Heart right ventricle (tissue), 16 donors: ENCODE measurements at regions not wholly inside any gene's neighbourhood (a gene's known extent, or its start where the extent isn't known, plus 50 kb on each side); places are given as distances from the start of the nearest gene placed in this dataset.
A peak's percentile ranks its signal among the peaks of the same experiment; 100 is the strongest.
"Not testable (repeated sequence)": the region's sequence is repeated elsewhere in the genome, so short reads cannot be mapped to it uniquely, and the experiment has no call there.

Experiments
- ATAC-seq, 8 donors: fragments of 200-7000 bp; cut with Tn5 transposase; one replicate each; pipeline ENCODE4 v1.9.1; 2020; ENCODE audit warnings: mild to moderate bottlenecking in 8 of 8, moderate library complexity in 8 of 8, moderate number of reproducible peaks in 1 of 8
- DNase-seq, 2 donors: peaks; one replicate each; pipeline ENCODE4 v3.0.0-alpha.2; 2020
- H3K27ac ChIP-seq, 10 donors: fragments of 200-600 bp; sonication (generic) in 2 of 10; one replicate each; pipeline versions ENCODE4 v1.5.0 to v1.8.0; 2020 to 2022; ENCODE audit warnings: mild to moderate bottlenecking in 3 of 10
- H3K27me3 ChIP-seq, 7 donors: fragments of 200-600 bp; one replicate each; pipeline ENCODE4 v1.8.0; 2021 to 2022; ENCODE audit warnings: mild to moderate bottlenecking in 2 of 7
- H3K36me3 ChIP-seq, 9 donors: fragments of 200-600 bp; sonication (generic) in 1 of 9; one replicate each; pipeline versions ENCODE4 v1.5.0 to v1.8.0; 2020 to 2022; ENCODE audit warnings: mild to moderate bottlenecking in 2 of 9
- H3K4me1 ChIP-seq, 9 donors: fragments of 200-600 bp; sonication (generic) in 1 of 9; one replicate each; pipeline versions ENCODE4 v1.5.0 to v1.8.0; 2020 to 2022; ENCODE audit warnings: mild to moderate bottlenecking in 4 of 9
- H3K4me3 ChIP-seq, 10 donors: fragments of 200-600 bp; sonication (generic) in 2 of 10; one replicate each; pipeline versions ENCODE4 v1.5.0 to v1.8.0; 2020 to 2022; ENCODE audit warnings: mild to moderate bottlenecking in 7 of 10, moderate library complexity in 2 of 10
- H3K9me3 ChIP-seq, 11 donors: fragments of 200-600 bp in 10 of 11; sonication (generic) in 2 of 11; one replicate each; pipeline versions ENCODE4 v1.5.0 to v1.8.0; 2013 to 2022; ENCODE audit warnings: mild to moderate bottlenecking in 2 of 11, control low read depth in 1 of 11, moderate library complexity in 1 of 11
- WGBS, 2 donors: extraction: QIAGEN DNeasy Blood & Tissue Kit; methylation state at CpG; one replicate each; pipeline ENCODE4 v1.1.7; 2013; ENCODE audit warnings: inconsistent platforms in 1 of 2; 5-methylcytosine and 5-hydroxymethylcytosine counted together
- intact Hi-C, 10 donors: fragments of 100-400 bp; cut with DNase I; formaldehyde crosslinking; loops; one replicate each; pipeline versions ENCODE4 v1.11.1 to v1.14.2; 2022
- TF ChIP-seq, protein P1 (sequence below), 9 donors: fragments of 200-600 bp; sonication (generic) in 2 of 9; IDR thresholded peaks; one replicate each; pipeline versions ENCODE4 v1.5.0 to v1.8.0; 2021 to 2022; ENCODE audit warnings: antibody characterized with exemption in 9 of 9, mild to moderate bottlenecking in 5 of 9, moderate library complexity in 1 of 9
- donor health status: Arrhythmogenic right ventricular cardiomyopathy.
- donor health status: ischemic (EF 13 %, LVEDD 7.1; RV severe dilation, severe dysfunction).
- donor health status: healthy with polysubstance abuse.
- donor health status: DM: no; HTN: yes; CAD: no.
- donor health status: DM: no; HTN: no; CAD: no.
- donor health status: ischemic (EF 25% LVEDD 6.9; RV normal size, moderate dysfunction).
- donor health status: ischemic (EF 25% LVEDD 5.7; RV mildly dilated, moderate dysfunction).
- donor health status: healthy.
- donor health status: DM: yes; HTN: yes; CAD: no.
- donor health status: Ischemic cardiomyopathy.
- donor health status: ischemic (EF 35%, LVEDD 5.7; RV mildly dilated, moderate dysfunction).
- donor health status: nonischemic (EF 11% LVEDD 7.7; RV severe dilation, severe dysfunction).
- donor health status: DM: yes; HTN: yes; CAD: no.
- donor health status: PGD.
- donor health status: ischemic (EF 29% LVEDD 5.4; RV normal size, mild dysfunction).
- donor health status: nonischemic (EF 23%, LVEDD 6.1; RV moderate dilation, normal function).

DNA sequence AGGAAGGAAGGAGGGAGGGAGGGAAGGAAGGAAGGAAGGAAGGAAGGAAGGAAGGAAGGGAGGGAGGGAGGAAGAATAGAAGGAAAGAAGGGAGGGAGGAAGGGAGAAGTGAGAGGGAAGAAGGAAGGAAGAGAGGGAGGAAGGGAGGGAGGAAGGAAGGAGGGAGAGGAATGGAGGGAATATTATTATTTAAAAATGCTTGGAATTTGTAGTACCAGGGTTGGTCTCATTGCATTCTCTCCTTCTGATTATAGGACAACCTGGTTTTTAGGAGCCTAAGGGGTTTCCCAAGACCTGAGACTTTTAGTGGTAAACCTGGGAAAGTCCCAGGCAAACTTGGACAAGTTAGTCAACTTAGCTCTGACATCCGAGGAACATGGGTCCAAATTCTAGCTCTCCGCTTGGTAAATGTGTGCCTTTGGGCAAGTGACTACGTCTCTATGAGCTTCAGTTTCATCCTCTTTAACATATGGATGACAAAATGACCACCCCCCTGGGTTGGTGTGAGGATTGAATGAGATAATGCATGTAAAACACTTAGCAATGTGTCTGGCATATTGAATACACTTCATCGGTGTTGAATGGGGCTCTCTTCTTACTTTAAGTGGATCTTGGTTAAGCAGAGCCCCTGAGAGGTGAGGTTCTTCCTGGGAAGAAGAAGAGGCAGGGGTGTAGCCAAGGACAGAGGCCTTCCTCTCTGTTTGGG lies 690.7 kb upstream of the TBX3 start:
- ATAC-seq = no peak
- intact Hi-C loops = no loop called here
- WGBS, 2 donors = 78 to 84% methylated on average over 4 of the region's 4 CpGs

DNA sequence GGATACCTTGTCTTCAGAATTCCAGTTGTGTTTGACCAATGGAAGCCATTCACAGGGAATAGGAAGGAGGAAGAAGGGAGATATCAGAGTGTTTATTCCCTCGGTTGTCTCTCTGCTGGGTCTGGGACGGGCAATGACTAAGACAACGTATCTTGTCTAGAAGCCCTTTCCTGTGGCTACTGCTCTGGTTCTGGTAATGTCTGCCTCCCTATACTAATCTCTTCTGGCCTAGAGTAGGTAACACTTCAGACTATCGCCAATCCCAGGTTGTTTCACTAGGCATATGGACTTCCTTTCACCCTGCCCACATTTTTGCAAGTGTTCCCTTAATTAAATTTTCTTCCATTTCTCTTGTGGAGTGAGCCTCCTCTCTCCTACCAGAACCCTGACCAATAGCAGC lies 687.7 kb upstream of the TBX3 start:
- H3K27me3 ChIP-seq = no peaks in the 10 kb centered on the region
- no peaks in the 10 kb centered on the region for H3K9me3 ChIP-seq
- WGBS, 2 donors = 86 to 93% methylated on average over 4 of the region's 4 CpGs
- TF ChIP-seq, protein P1, sequence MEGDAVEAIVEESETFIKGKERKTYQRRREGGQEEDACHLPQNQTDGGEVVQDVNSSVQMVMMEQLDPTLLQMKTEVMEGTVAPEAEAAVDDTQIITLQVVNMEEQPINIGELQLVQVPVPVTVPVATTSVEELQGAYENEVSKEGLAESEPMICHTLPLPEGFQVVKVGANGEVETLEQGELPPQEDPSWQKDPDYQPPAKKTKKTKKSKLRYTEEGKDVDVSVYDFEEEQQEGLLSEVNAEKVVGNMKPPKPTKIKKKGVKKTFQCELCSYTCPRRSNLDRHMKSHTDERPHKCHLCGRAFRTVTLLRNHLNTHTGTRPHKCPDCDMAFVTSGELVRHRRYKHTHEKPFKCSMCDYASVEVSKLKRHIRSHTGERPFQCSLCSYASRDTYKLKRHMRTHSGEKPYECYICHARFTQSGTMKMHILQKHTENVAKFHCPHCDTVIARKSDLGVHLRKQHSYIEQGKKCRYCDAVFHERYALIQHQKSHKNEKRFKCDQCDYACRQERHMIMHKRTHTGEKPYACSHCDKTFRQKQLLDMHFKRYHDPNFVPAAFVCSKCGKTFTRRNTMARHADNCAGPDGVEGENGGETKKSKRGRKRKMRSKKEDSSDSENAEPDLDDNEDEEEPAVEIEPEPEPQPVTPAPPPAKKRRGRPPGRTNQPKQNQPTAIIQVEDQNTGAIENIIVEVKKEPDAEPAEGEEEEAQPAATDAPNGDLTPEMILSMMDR (IDR thresholded peaks at IDR 0.05) = no peak
- H3K27ac ChIP-seq = no peak overlapping the region
- no peak for DNase-seq
- intact Hi-C loops = no loop called here
- H3K4me1 ChIP-seq = peaks cover 0 to 12% (median 0%) of the 10 kb centered on the region in 9 donors
- H3K36me3 ChIP-seq = no peaks in the 10 kb centered on the region
- H3K4me3 ChIP-seq = no peak overlapping the region
- no peak for ATAC-seq

More for the DNA sequence above, 690.7 kb upstream of the TBX3 start:
- TF ChIP-seq, protein P1 (IDR thresholded peaks at IDR 0.05) = no peak
- peak overlapping the region in 1 of 10 donors; percentile 51 for H3K27ac ChIP-seq
- no peak for DNase-seq
- no peaks in the 10 kb centered on the region for H3K9me3 ChIP-seq
- peaks cover 0 to 12% (median 0%) of the 10 kb centered on the region in 9 donors for H3K4me1 ChIP-seq
- H3K4me3 ChIP-seq = no peak overlapping the region
- H3K27me3 ChIP-seq = peaks cover 0 to 16% (median 7%) of the 10 kb centered on the region in 7 donors
- no peaks in the 10 kb centered on the region for H3K36me3 ChIP-seq

DNA sequence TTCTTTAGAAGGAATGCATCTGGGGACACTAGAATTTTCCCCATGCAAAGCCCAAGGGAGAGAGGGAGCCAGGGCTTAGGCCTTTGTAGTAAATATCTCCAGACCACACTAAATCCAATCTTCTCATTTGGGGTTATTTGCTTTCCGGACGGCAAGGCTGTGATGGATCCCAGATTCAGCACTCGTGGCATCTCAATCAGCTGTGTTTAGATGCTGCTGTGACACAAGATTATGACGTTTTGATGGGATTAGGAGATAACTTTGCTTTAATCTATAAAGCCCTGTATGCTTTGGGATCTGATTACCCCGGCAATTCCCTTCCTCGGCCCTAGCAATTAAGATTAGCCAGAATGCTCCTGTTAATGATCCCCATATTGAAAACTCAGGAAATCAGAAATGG lies 686.7 kb upstream of the TBX3 start:
- Histone ChIP-seq H3K27me3 (no peaks in the 10 kb centered on the region), H3K27ac (no peak overlapping the region), H3K9me3 (no peaks in the 10 kb centered on the region), H3K4me1 (peaks cover 0 to 8% (median 0%) of the 10 kb centered on the region in 9 donors), H3K36me3 (no peaks in the 10 kb centered on the region), H3K4me3 (no peak overlapping the region)
- no peak for DNase-seq
- intact Hi-C loops = no loop called here
- TF ChIP-seq, protein P1 (IDR thresholded peaks at IDR 0.05) = no peak
- ATAC-seq = no peak
- WGBS, 2 donors = 48 to 63% methylated on average over 6 of the region's 6 CpGs

DNA sequence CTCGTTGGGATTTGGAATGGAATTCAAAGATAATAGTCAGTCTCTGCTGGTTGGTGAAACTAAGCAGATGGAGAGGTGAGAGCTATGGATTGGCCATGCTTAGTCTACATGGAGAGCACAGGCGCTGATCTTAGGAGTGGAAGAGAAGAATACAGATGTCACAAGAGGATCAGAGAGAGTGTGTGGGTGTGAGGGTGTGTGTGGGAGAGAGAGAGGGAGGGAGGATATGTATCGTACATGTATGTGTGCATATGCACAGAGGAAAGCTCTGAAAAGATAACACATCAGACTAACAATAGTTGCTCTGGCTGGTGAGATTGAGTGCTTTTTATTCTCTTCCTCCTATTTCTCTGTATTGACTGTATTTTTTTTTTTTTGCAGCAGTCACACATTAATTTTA lies 686.2 kb upstream of the TBX3 start:
- DNase-seq (no peak), ATAC-seq (no peak)
- no peaks in the 10 kb centered on the region for H3K27me3 ChIP-seq
- no peaks in the 10 kb centered on the region for H3K36me3 ChIP-seq
- TF ChIP-seq, protein P1 (IDR thresholded peaks at IDR 0.05) = no peak
- intact Hi-C loops = no loop called here
- H3K9me3 ChIP-seq = no peaks in the 10 kb centered on the region
- no peak overlapping the region for H3K4me3 ChIP-seq
- WGBS, 2 donors = 65 to 73% methylated on average over 3 of the region's 3 CpGs
- H3K27ac ChIP-seq = no peak overlapping the region
- H3K4me1 ChIP-seq = peaks cover 0 to 4% (median 0%) of the 10 kb centered on the region in 9 donors

DNA sequence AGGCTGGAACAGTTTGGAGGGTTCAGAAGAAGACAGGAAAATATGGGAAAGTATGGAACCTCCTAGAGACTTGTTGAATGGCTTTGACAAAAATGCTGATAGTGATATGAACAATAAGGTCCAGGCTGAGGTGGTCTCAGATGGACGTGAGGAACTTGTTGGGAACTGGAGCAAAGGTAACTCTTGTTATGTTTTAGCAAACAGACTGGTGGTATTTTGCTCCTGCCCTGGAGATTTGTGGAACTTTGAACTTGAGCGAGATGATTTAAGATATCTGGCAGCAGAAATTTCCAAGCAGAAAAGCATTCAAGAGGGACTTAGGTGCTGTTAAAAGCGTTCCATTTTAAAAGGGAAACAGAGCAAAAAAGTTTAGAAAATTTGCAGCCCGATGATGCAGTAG lies 682.3 kb upstream of the TBX3 start:
- H3K27ac ChIP-seq, H3K27me3 ChIP-seq, H3K36me3 ChIP-seq, intact Hi-C loops, ATAC-seq, DNase-seq, H3K4me3 ChIP-seq, H3K4me1 ChIP-seq, H3K9me3 ChIP-seq: not testable (repeated sequence)
- WGBS, 2 donors = 86 to 93% methylated on average over 4 of the region's 4 CpGs

DNA sequence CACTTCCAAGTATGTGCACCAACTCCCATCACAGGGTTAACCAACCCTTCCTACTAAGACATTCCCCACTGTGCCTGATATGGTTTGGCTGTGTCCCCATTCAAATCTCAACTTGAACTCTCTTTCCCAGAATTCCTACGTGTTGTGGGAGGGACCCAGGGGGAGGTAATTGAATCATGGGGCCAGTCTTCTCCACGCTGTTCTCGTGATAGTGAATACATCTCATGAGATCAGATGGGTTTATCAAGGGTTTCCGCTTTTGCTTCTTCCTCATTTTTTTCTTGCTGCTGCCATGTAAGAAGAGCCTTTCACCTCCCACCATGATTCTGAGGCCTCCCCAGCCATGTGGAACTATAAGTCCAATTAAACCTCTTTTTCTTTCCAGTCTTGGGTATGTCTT lies 681.8 kb upstream of the TBX3 start:
- H3K27ac ChIP-seq, H3K4me3 ChIP-seq, ATAC-seq, DNase-seq, H3K36me3 ChIP-seq, H3K4me1 ChIP-seq, H3K9me3 ChIP-seq, intact Hi-C loops, H3K27me3 ChIP-seq: not testable (repeated sequence)
- 75 to 84% methylated on average over 4 of the region's 4 CpGs for WGBS, 2 donors
